GM18507 (cell line): ENCODE measurements at regions not wholly inside any gene's neighbourhood (a gene's known extent, or its start where the extent isn't known, plus 50 kb on each side); places are given as distances from the start of the nearest gene placed in this dataset.

Experiments used
- DNase-seq: peaks from one replicate; pipeline ENCODE4 v3.0.0; 2011; ENCODE audit warnings: low read depth; ENCODE audit not compliant: insufficient read length; ENCODE audit errors: extremely low spot score
- FAIRE-seq: peaks from 2 replicates; lab custom pipeline; 2011; peaks lifted over from hg19 to GRCh38; lab: Jason Lieb, UNC

- FAIRE-seq = no peak
- no peak for DNase-seq
Measured at GRCh38 chr16:77549876-77550275, 115.0 kb upstream of the ADAMTS18 start.

- DNase-seq (no peak), FAIRE-seq (no peak)
Measured at GRCh38 chr16:77551357-77551756, 116.5 kb upstream of the ADAMTS18 start.

- FAIRE-seq (no peak), DNase-seq (no peak)
Measured at GRCh38 chr16:77553130-77553529, 118.3 kb upstream of the ADAMTS18 start.

- FAIRE-seq (no peak), DNase-seq (no peak)
Measured at GRCh38 chr16:77555126-77555525, 120.3 kb upstream of the ADAMTS18 start.

DNA sequence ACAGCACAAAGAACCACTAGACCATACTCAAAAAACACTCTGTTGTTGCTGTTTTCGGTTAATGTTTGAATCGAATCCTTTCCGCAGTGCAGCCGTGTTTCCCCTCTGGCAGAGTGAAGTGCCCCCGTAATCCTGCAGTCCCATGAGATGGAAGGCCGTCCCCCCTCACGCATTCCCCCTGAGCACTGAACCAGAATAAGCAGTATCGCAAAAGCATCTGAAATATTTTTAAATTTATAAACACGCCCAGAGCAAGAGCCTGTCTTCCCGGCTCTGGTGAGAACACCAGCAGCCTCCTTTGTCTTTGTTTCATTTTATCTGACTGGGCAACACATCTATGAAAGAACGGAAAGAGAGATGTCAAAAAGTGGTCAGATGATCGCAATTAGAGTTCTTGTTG lies 121.0 kb upstream of the ADAMTS18 start:
- DNase-seq (no peak), FAIRE-seq (no peak)

DNA sequence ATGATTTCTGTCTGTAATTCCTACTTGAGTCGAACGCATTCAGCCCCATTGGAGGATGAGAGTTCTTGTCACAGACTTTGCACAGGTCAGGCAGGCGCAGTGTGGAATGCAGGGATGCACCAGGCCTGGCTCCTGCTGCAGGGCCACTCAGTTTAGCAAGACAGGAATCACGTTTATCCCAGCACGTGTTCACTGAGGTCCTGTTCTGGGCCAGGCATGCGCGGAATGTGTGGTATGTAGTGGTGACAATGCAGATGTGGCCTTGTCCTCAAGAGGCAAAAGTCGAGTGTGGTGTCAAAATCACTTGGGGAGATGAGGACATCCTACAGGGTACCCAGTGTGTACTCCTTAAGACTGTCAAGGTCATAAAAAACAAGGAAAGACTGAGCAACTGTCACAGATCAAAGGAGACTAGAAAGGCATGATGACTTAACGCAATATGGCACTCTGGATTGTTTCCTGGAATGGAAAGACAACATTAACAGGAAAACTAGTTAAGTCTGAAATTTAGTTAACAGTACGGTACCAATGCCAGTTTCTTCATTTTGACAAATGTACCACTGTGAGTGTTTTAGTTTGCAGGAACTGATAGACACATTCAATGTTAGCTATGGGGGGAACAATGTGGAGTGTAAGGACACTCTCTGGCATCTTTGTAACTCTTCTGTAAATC lies 121.5 kb upstream of the ADAMTS18 start:
- DNase-seq (no peak), FAIRE-seq (no peak)

DNA sequence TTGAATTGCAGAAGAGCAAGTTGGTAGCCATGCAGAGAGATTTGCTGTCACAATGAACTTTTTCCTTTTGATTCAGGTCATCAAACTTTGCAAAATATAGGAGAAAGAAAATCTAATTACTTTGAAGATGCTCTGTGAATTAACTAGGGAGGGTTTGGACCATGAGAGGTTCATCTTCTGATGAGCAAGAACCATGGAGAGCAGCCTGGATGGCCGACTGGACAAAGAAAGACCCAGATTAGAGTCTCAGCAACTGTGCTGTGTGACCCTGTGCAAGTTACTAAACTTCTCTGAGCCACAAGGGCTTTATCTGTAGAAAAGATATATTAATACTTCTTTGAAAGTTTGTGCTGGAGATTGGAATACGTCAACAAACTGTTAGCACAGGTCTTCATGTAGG lies 122.6 kb upstream of the ADAMTS18 start:
- DNase-seq (no peak), FAIRE-seq (no peak)

GRCh38 chr16:77558786-77559185 lies 124.0 kb upstream of the ADAMTS18 start:
- FAIRE-seq (no peak), DNase-seq (no peak)

DNA sequence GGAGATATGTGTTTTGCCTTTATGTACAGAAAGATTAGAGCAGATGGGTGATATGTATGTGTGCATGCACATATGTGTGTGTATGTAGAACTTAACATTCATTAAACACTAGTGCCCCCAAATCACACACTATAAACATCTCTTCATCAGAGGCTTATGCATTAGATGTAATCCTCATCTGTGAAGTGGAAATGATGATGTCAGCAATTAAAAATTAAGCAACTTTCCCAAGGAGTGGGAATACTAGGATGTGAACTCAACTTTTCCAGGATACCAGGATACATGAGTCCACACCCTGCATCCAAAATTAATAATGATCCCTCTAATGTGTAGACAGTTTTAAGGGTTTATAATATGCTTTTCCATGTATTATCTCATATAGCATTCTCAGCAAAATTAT lies 127.7 kb upstream of the ADAMTS18 start:
- no peak for DNase-seq
- FAIRE-seq = no peak

DNA sequence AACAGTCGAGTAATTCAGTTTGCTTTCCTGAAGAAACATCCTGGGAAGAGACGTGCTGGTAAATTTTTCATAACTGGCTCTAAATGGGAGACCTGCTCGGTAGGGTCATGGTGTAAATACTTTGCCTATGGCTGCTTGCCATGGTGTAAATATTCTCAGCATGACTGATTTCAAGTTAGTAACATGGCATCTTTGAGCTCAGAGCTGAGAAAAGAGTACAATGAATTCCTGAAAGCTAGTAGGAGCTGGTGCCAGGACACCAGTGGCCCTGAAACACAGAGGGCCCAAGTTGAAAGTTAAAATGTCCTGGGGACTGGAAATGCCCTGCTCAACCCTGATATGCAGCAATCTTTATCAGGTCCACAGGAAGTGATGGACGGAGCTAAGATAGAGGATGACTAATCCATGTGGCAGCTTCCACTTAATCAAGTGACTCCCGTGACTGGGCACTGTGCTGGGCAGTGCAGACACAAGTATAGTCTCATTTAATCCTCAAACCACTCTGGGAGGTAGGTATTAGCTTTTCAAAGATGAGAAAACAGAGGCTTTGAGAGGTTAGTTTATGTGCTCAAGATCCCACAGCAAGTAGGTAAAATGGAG lies 130.1 kb upstream of the ADAMTS18 start:
- FAIRE-seq = no peak
- no peak for DNase-seq

DNA sequence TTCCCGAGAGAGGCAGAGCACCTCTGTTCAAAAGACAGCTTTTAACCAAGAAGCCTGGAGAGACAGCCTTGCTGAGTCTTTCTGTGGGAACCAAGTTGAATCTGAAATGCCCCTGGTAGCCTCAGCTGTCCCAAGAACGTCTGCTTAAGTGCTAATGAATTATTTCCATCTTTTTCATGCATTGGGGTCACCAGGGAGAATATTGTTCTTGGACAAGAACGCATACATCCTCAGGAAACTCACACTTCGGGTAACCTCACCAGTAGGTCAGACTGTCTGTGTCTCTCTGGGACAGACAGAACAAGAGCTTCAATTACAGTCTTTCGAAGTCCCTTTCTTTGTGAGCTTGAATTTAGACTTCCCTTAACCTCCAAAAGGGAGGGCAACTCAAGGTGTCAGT lies 134.6 kb upstream of the ADAMTS18 start:
- FAIRE-seq (no peak), DNase-seq (no peak)

GRCh38 chr16:77570574-77570973 lies 135.7 kb upstream of the ADAMTS18 start:
- FAIRE-seq (no peak), DNase-seq (no peak)

GRCh38 chr16:77571115-77571862 lies 136.5 kb upstream of the ADAMTS18 start:
- DNase-seq (no peak), FAIRE-seq (no peak)

DNA sequence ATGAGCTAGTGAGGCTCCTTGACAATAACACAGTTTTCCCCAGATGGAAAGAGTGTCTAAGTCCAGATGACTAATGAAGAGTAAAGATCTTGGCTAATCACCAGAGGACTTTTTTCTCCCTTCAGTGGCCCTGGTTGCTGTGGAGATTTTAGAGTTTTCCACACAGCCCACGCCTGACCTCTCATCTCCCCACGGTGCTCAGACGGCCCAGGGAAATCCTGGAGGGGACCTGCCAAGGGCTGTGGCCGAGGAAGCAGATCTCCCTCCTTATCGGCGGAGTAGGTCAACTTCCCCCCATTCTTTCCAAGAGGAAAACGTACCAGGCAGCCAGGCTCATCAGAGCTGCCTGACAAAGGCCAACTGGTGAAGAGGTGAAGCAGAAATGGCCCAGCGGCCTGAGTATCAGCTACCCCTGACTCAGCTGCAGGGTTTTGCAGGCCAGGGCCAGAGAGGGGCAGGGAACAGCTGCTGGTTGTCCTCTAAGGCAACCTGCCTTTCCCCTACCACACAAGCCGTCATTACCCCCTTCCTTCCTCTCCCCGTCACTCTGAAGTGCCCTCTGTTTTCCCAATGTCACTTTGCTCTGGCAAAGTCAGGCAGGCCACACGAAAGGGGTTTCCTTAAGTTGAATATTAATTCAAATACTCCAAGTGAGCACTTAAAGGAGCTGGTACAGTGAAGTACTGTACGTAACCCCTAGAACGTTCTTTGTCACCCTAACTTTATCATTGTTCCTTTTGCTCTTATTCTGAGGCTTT lies 140.2 kb upstream of the ADAMTS18 start:
- DNase-seq = no peak

DNA sequence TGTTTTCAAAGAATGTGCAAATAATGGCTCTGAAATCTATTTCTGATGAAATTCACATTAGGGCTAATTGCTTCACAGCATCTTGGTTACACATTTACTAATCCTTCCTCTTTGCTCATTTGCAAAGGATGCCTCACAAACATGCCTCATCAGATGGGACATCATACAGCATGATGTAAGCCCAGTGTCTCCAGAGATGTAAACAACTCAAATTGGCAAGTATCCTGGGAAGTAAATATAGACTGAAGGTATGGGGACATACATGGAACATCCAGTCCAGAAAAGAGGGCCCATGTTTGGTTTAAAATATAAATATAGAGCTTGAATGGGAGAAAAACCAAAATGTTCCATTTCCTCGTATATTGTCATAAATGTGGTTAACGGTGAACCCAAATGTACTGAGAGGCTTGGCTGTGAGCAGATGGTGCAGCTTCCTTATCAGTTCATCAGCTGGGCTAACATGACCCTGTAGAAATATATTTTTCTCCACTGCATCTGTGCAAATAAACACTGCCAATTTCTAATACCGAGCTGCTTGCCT lies 142.9 kb upstream of the NUDT7 start:
- no peak for FAIRE-seq
- DNase-seq = no peak

More for the DNA sequence above, 140.2 kb upstream of the ADAMTS18 start:
- no peak for FAIRE-seq

- FAIRE-seq = no peak
Measured at GRCh38 chr16:77581706-77582105, 140.6 kb upstream of the NUDT7 start.

GRCh38 chr16:77584205-77584859 lies 138.0 kb upstream of the NUDT7 start:
- peak; percentile 15 for FAIRE-seq
- DNase-seq = peak; percentile 9

More at GRCh38 chr16:77581706-77582105, 140.6 kb upstream of the NUDT7 start:
- no peak for DNase-seq

- no peak for FAIRE-seq
- no peak for DNase-seq
Measured at GRCh38 chr16:77585379-77586251, 136.7 kb upstream of the NUDT7 start.
